ENCODE measurements at regions not wholly inside any gene's neighbourhood (a gene's known extent, or its start where the extent isn't known, plus 50 kb on each side); places are given as distances from the start of the nearest gene placed in this dataset.
A peak's percentile ranks its signal among the peaks of the same experiment; 100 is the strongest.

GRCh38 chr18:77444385-77444784, 194.7 kb downstream of the GALR1 start:
- DNase-seq (ENCODE audit: low read depth): no peak

- DNase-seq (ENCODE audit: low read depth): peak; percentile 26
These were observed 198.4 kb downstream of the GALR1 start for GRCh38 chr18:77448046-77448445.

GRCh38 chr18:77455004-77455403, 205.4 kb downstream of the GALR1 start:
- no peak for DNase-seq (ENCODE audit: low read depth)

GRCh38 chr18:77457681-77458080, 208.0 kb downstream of the GALR1 start:
- DNase-seq (ENCODE audit: low read depth): no peak

GRCh38 chr18:77461062-77461688, 211.5 kb downstream of the GALR1 start:
- no peak for DNase-seq (ENCODE audit: low read depth)

GRCh38 chr18:77464917-77465316, 215.3 kb downstream of the GALR1 start:
- no peak for DNase-seq (ENCODE audit: low read depth)

GRCh38 chr18:77466890-77467289, 217.2 kb downstream of the GALR1 start:
- DNase-seq (ENCODE audit: low read depth): no peak

GRCh38 chr18:77469131-77469530, 219.5 kb downstream of the GALR1 start:
- DNase-seq (ENCODE audit: low read depth): no peak

- DNase-seq (ENCODE audit: low read depth): no peak
These were observed 221.1 kb downstream of the GALR1 start for GRCh38 chr18:77470569-77471413.

GRCh38 chr18:77472509-77472908, 222.9 kb downstream of the GALR1 start:
- no peak for DNase-seq (ENCODE audit: low read depth)

GRCh38 chr18:77478646-77479442, 229.2 kb downstream of the GALR1 start:
- DNase-seq (ENCODE audit: low read depth): peak; percentile 72

- peak; percentile 42 for DNase-seq (ENCODE audit: low read depth)
These were observed 231.9 kb downstream of the GALR1 start for GRCh38 chr18:77481541-77481940.

- no peak for DNase-seq (ENCODE audit: low read depth)
These were observed 232.8 kb downstream of the GALR1 start for GRCh38 chr18:77482190-77483085.

- DNase-seq (ENCODE audit: low read depth): peak; percentile 43
These were observed 237.3 kb downstream of the GALR1 start for GRCh38 chr18:77486985-77487384.

- DNase-seq (ENCODE audit: low read depth): no peak
These were observed 238.5 kb downstream of the GALR1 start for GRCh38 chr18:77487951-77488740.

- DNase-seq (ENCODE audit: low read depth): no peak
These were observed 245.4 kb downstream of the GALR1 start for GRCh38 chr18:77495079-77495478.

GRCh38 chr18:77495982-77496690, 246.5 kb downstream of the GALR1 start:
- DNase-seq (ENCODE audit: low read depth): no peak

- no peak for DNase-seq (ENCODE audit: low read depth)
These were observed 251.6 kb downstream of the GALR1 start for GRCh38 chr18:77501266-77501665.

- no peak for DNase-seq (ENCODE audit: low read depth)
These were observed 255.9 kb downstream of the GALR1 start for GRCh38 chr18:77505499-77505898.

- peak; percentile 23 for DNase-seq (ENCODE audit: low read depth)
These were observed 262.5 kb downstream of the GALR1 start for GRCh38 chr18:77512152-77512551.

All from Daoy (cell line).